Trophoblast cell (in vitro differentiated cells and primary cell): ENCODE measurements at regions not wholly inside any gene's neighbourhood (a gene's known extent, or its start where the extent isn't known, plus 50 kb on each side); places are given as distances from the start of the nearest gene placed in this dataset.

Source experiments
- DNase-seq, 2 donors: peaks; one replicate each; pipeline ENCODE4 v3.0.0-alpha.2; 2016
- H2AFZ ChIP-seq: 2 replicates; pipeline ENCODE4 v1.6.1; 2013; ENCODE audit warnings: low read length, moderate library complexity, mild to moderate bottlenecking; ENCODE audit not compliant: insufficient read depth, poor library complexity
- H2AK5ac ChIP-seq: 2 replicates; pipeline ENCODE4 v1.6.1; 2013; ENCODE audit warnings: mild to moderate bottlenecking, low read length
- H2BK120ac ChIP-seq: 2 replicates; pipeline ENCODE4 v1.6.1; 2013; ENCODE audit warnings: low read length, mild to moderate bottlenecking, moderate library complexity; ENCODE audit not compliant: insufficient read depth, poor library complexity
- H2BK12ac ChIP-seq: 2 replicates; pipeline ENCODE4 v1.6.1; 2013; ENCODE audit warnings: mild to moderate bottlenecking, low read length, moderate library complexity
- H2BK5ac ChIP-seq: 2 replicates; pipeline ENCODE4 v1.6.1; 2013; ENCODE audit warnings: low read length, low read depth, moderate library complexity, mild to moderate bottlenecking; ENCODE audit not compliant: poor library complexity
- H3K14ac ChIP-seq: 2 replicates; pipeline ENCODE4 v1.6.1; 2013; ENCODE audit warnings: mild to moderate bottlenecking, low read length
- H3K18ac ChIP-seq: 2 replicates; pipeline ENCODE4 v1.6.1; 2013; ENCODE audit warnings: mild to moderate bottlenecking, low read length
- H3K23ac ChIP-seq: 2 replicates; pipeline ENCODE4 v1.6.1; 2013; ENCODE audit warnings: low read length
- H3K27ac ChIP-seq: 2 replicates; pipeline ENCODE4 v1.5.1; 2013; ENCODE audit warnings: low read depth, mild to moderate bottlenecking, inconsistent platforms, low read length, moderate library complexity
- H3K27me3 ChIP-seq: 2 replicates; pipeline ENCODE4 v1.6.1; 2013; ENCODE audit warnings: inconsistent platforms, mild to moderate bottlenecking, low read length, moderate library complexity; ENCODE audit not compliant: insufficient read depth
- H3K36me3 ChIP-seq, 2 experiments: 1 replicate in 1 of 2; 2 replicates in 1 of 2; pipeline ENCODE4 v1.6.1; 2013; ENCODE audit warnings: low read length in 2 of 2, mild to moderate bottlenecking in 2 of 2, moderate library complexity in 1 of 2; ENCODE audit not compliant: insufficient read depth in 2 of 2, control insufficient read depth in 1 of 2
- H3K4ac ChIP-seq: 2 replicates; pipeline ENCODE4 v1.6.1; 2013; ENCODE audit warnings: low read depth, mild to moderate bottlenecking, low read length, moderate library complexity
- H3K4me1 ChIP-seq, 2 experiments: 1 replicate in 1 of 2; 2 replicates in 1 of 2; pipeline ENCODE4 v1.6.1; 2013; ENCODE audit warnings: low read length in 2 of 2, mild to moderate bottlenecking in 2 of 2, moderate library complexity in 1 of 2; ENCODE audit not compliant: insufficient read depth in 2 of 2, control insufficient read depth in 1 of 2
- H3K4me2 ChIP-seq: 2 replicates; pipeline ENCODE4 v1.6.1; 2013; ENCODE audit warnings: inconsistent platforms, mild to moderate bottlenecking, low read length, moderate library complexity
- H3K4me3 ChIP-seq: 2 replicates; pipeline ENCODE4 v1.5.1; 2013; ENCODE audit warnings: mild to moderate bottlenecking, low read depth, low read length, inconsistent platforms
- H3K79me1 ChIP-seq: one replicate; pipeline ENCODE4 v1.6.1; 2013; ENCODE audit warnings: low read length
- H3K79me2 ChIP-seq: 2 replicates; pipeline ENCODE4 v1.6.1; 2013; ENCODE audit warnings: low read length, mild to moderate bottlenecking; ENCODE audit not compliant: control insufficient read depth, insufficient read depth, poor library complexity
- H3K9ac ChIP-seq: 2 replicates; pipeline ENCODE4 v1.6.1; 2013; ENCODE audit warnings: mild to moderate bottlenecking, low read length
- H3K9me3 ChIP-seq: 2 replicates; pipeline ENCODE4 v1.6.1; 2013; ENCODE audit warnings: low read depth, mild to moderate bottlenecking, control low read depth, inconsistent platforms, low read length; ENCODE audit not compliant: insufficient read depth
- H4K12ac ChIP-seq: 2 replicates; pipeline ENCODE4 v1.6.1; 2013; ENCODE audit warnings: low read depth, mild to moderate bottlenecking, low read length, moderate library complexity
- H4K8ac ChIP-seq: 2 replicates; pipeline ENCODE4 v1.6.1; 2013; ENCODE audit warnings: low read depth, mild to moderate bottlenecking, low read length, moderate library complexity
- H4K91ac ChIP-seq: one replicate; pipeline ENCODE4 v1.6.1; 2013; ENCODE audit warnings: low read depth, mild to moderate bottlenecking, low read length, moderate library complexity
- WGBS: extraction: QIAGEN DNeasy Blood & Tissue Kit; methylation state at CpG from one replicate; pipeline ENCODE4 v1.1.7; 2013; ENCODE audit warnings: missing lambda C conversion rate; ENCODE audit not compliant: insufficient read length, insufficient coverage; ENCODE audit errors: extremely low coverage; 5-methylcytosine and 5-hydroxymethylcytosine counted together

GRCh38 chr3:157871248-157871647 is 235.0 kb downstream of the SHOX2 start:
- Histone ChIP-seq H3K9me3 (no peaks in the 10 kb centered on the region), H4K91ac (no peak overlapping the region), H3K4ac (no peak overlapping the region), H3K4me2 (no peak overlapping the region), H3K18ac (no peak overlapping the region), H2BK120ac (no peak overlapping the region), H3K9ac (no peak overlapping the region), H3K4me1 (no peaks in the 10 kb centered on the region), H3K79me2 (no peaks in the 10 kb centered on the region), H3K27me3 (no peaks in the 10 kb centered on the region), H3K79me1 (no peaks in the 10 kb centered on the region), H3K27ac (no peak overlapping the region), H3K36me3 (no peaks in the 10 kb centered on the region), H2AFZ (no peak overlapping the region), H4K8ac (no peak overlapping the region), H2AK5ac (no peak overlapping the region), H2BK12ac (no peak overlapping the region), H4K12ac (no peak overlapping the region), H3K4me3 (no peak overlapping the region), H3K14ac (no peak overlapping the region), H3K23ac (no peak overlapping the region), H2BK5ac (no peak overlapping the region)
- WGBS, result no CpG with 5 or more reads among the region's 7 CpGs
- no peak for DNase-seq

GRCh38 chr3:157868946-157869345 is 237.3 kb downstream of the SHOX2 start:
- no peak overlapping the region for H3K4me3 ChIP-seq
- H3K27ac ChIP-seq, result no peak overlapping the region
- H3K36me3 ChIP-seq, result no peaks in the 10 kb centered on the region
- H2AFZ ChIP-seq, result no peak overlapping the region
- no peak overlapping the region for H3K4ac ChIP-seq
- H4K8ac ChIP-seq, result no peak overlapping the region
- no peak overlapping the region for H3K14ac ChIP-seq
- H3K9me3 ChIP-seq, result no peaks in the 10 kb centered on the region
- no peak overlapping the region for H2BK120ac ChIP-seq
- no peak overlapping the region for H4K12ac ChIP-seq
- no peak overlapping the region for H3K23ac ChIP-seq
- WGBS, result no CpG with 5 or more reads among the region's 2 CpGs
- H3K18ac ChIP-seq, result no peak overlapping the region
- H2BK12ac ChIP-seq, result no peak overlapping the region
- H3K79me1 ChIP-seq, result no peaks in the 10 kb centered on the region
- no peak overlapping the region for H4K91ac ChIP-seq
- no peaks in the 10 kb centered on the region for H3K4me1 ChIP-seq
- H3K79me2 ChIP-seq, result no peaks in the 10 kb centered on the region
- H2BK5ac ChIP-seq, result no peak overlapping the region
- no peak overlapping the region for H3K4me2 ChIP-seq
- H2AK5ac ChIP-seq, result no peak overlapping the region
- H3K9ac ChIP-seq, result no peak overlapping the region
- H3K27me3 ChIP-seq, result no peaks in the 10 kb centered on the region
- peak in 1 of 2 donors; percentile 2 for DNase-seq

GRCh38 chr3:157868196-157868595 is 238.0 kb downstream of the SHOX2 start:
- H2AFZ ChIP-seq, result no peak overlapping the region
- no peak for DNase-seq
- no peak overlapping the region for H3K23ac ChIP-seq
- H3K27ac ChIP-seq, result no peak overlapping the region
- no peaks in the 10 kb centered on the region for H3K79me1 ChIP-seq
- WGBS, result no CpG with 5 or more reads among the region's 1 CpG
- no peaks in the 10 kb centered on the region for H3K9me3 ChIP-seq
- no peaks in the 10 kb centered on the region for H3K4me1 ChIP-seq
- no peak overlapping the region for H2BK12ac ChIP-seq
- H3K79me2 ChIP-seq, result no peaks in the 10 kb centered on the region
- H3K27me3 ChIP-seq, result no peaks in the 10 kb centered on the region
- H2BK5ac ChIP-seq, result no peak overlapping the region
- no peaks in the 10 kb centered on the region for H3K36me3 ChIP-seq
- H3K4me3 ChIP-seq, result no peak overlapping the region
- H3K4me2 ChIP-seq, result no peak overlapping the region
- no peak overlapping the region for H4K12ac ChIP-seq
- H2BK120ac ChIP-seq, result no peak overlapping the region
- no peak overlapping the region for H3K9ac ChIP-seq
- no peak overlapping the region for H4K8ac ChIP-seq
- H4K91ac ChIP-seq, result no peak overlapping the region
- H3K18ac ChIP-seq, result no peak overlapping the region
- H3K4ac ChIP-seq, result no peak overlapping the region
- no peak overlapping the region for H3K14ac ChIP-seq
- H2AK5ac ChIP-seq, result no peak overlapping the region

GRCh38 chr3:157865352-157866000 is 240.7 kb downstream of the SHOX2 start:
- H3K9ac ChIP-seq, result no peak overlapping the region
- no peak overlapping the region for H4K12ac ChIP-seq
- no peak overlapping the region for H3K4me2 ChIP-seq
- no peak overlapping the region for H2BK12ac ChIP-seq
- no peaks in the 10 kb centered on the region for H3K9me3 ChIP-seq
- H2AK5ac ChIP-seq, result no peak overlapping the region
- H3K4me1 ChIP-seq, result no peaks in the 10 kb centered on the region
- H3K27me3 ChIP-seq, result no peaks in the 10 kb centered on the region
- H3K79me1 ChIP-seq, result no peaks in the 10 kb centered on the region
- H3K4me3 ChIP-seq, result no peak overlapping the region
- H3K23ac ChIP-seq, result no peak overlapping the region
- H3K4ac ChIP-seq, result no peak overlapping the region
- no peak overlapping the region for H2BK5ac ChIP-seq
- H3K18ac ChIP-seq, result no peak overlapping the region
- H4K8ac ChIP-seq, result no peak overlapping the region
- no peak overlapping the region for H4K91ac ChIP-seq
- H3K36me3 ChIP-seq, result no peaks in the 10 kb centered on the region
- no peak overlapping the region for H3K14ac ChIP-seq
- H3K79me2 ChIP-seq, result no peaks in the 10 kb centered on the region
- H2BK120ac ChIP-seq, result no peak overlapping the region
- H3K27ac ChIP-seq, result no peak overlapping the region
- H2AFZ ChIP-seq, result no peak overlapping the region
- no CpG with 5 or more reads among the region's 9 CpGs for WGBS
- DNase-seq, result peak; percentile 2 to 21
